GM23338 (cell line): ENCODE measurements at regions not wholly inside any gene's neighbourhood (a gene's known extent, or its start where the extent isn't known, plus 50 kb on each side); places are given as distances from the start of the nearest gene placed in this dataset.

Source experiments
- CREB1 ChIP-seq: fragments of 250-450 bp; sonication (Bioruptor Pico); IDR thresholded peaks from 2 replicates; pipeline ENCODE4 v1.5.0; 2020; ENCODE audit warnings: low read depth, mild to moderate bottlenecking, moderate library complexity
- CTCF ChIP-seq, 2 experiments: fragments of 200-600 bp in 1 of 2; sonication (generic) in 1 of 2; conservative IDR thresholded peaks; 2 replicates each; pipeline versions ENCODE4 v1.5.1 to v1.6.1; 2016 to 2017; ENCODE audit warnings: antibody characterized with exemption in 2 of 2, low read depth in 2 of 2, mild to moderate bottlenecking in 2 of 2, moderate library complexity in 1 of 2
- ETS1 ChIP-seq: IDR thresholded peaks from 2 replicates; pipeline ENCODE4 v1.6.1; 2016; ENCODE audit warnings: antibody characterized with exemption
- EZH2 ChIP-seq: fragments of 200-600 bp; sonication (generic); IDR thresholded peaks from one replicate; pipeline ENCODE4 v1.8.0; 2017; ENCODE audit warnings: antibody characterized with exemption, mild to moderate bottlenecking, low read depth; ENCODE audit not compliant: unreplicated experiment
- EZH2phosphoT487 ChIP-seq: fragments of 200-600 bp; sonication (generic); IDR thresholded peaks from one replicate; pipeline ENCODE4 v1.8.1; 2018; ENCODE audit warnings: antibody characterized with exemption; ENCODE audit not compliant: unreplicated experiment
- JUNB ChIP-seq: IDR thresholded peaks from one replicate; pipeline ENCODE4 v1.6.1; 2016; ENCODE audit warnings: antibody characterized with exemption; ENCODE audit not compliant: unreplicated experiment
- POLR2AphosphoS5 ChIP-seq: IDR thresholded peaks from 2 replicates; pipeline ENCODE4 v1.6.1; 2016; ENCODE audit warnings: antibody characterized with exemption, low read depth
- REST ChIP-seq: IDR thresholded peaks from one replicate; pipeline ENCODE4 v1.6.1; 2018; ENCODE audit warnings: antibody characterized with exemption; ENCODE audit not compliant: unreplicated experiment
- STAT1 ChIP-seq: IDR thresholded peaks from one replicate; pipeline ENCODE4 v1.6.1; 2016; ENCODE audit warnings: antibody characterized with exemption; ENCODE audit not compliant: unreplicated experiment
- ZNF331 ChIP-seq: fragments of 250-450 bp; sonication (Bioruptor Pico); IDR thresholded peaks from 2 replicates; pipeline ENCODE4 v1.5.0; 2020; ENCODE audit warnings: low read depth, mild to moderate bottlenecking, moderate library complexity
- ZNF462 ChIP-seq: fragments of 250-450 bp; sonication (Bioruptor Pico); IDR thresholded peaks from 2 replicates; pipeline ENCODE4 v1.5.0; 2020; ENCODE audit warnings: mild to moderate bottlenecking, moderate library complexity

- TF ChIP-seq POLR2AphosphoS5: no peak
- no peak for TF ChIP-seq REST
- no peak for TF ChIP-seq EZH2
- no peak for TF ChIP-seq CTCF (conservative IDR thresholded peaks at IDR 0.05; ENCODE audit: low read depth in 2 of 2)
- TF ChIP-seq JUNB: no peak
- TF ChIP-seq ZNF462 (CRISPR knock-in tag): no peak
- TF ChIP-seq EZH2phosphoT487: no peak
- no peak for TF ChIP-seq STAT1
- TF ChIP-seq CREB1 (CRISPR knock-in tag): no peak
- no peak for TF ChIP-seq ETS1
- TF ChIP-seq ZNF331: no peak
Observed at GRCh38 chr2:220337611-220338440, 710.4 kb downstream of the SLC4A3 start.
